CD14-positive monocyte (primary cell): ENCODE measurements at regions not wholly inside any gene's neighbourhood (a gene's known extent, or its start where the extent isn't known, plus 50 kb on each side); places are given as distances from the start of the nearest gene placed in this dataset.

Source experiments
- DNase-seq, 3 donors: peaks; one replicate each; pipeline ENCODE4 v3.0.0-alpha.2; 2011 to 2022
- H2AFZ ChIP-seq: 2 replicates; pipeline ENCODE4 v1.6.0; 2012; ENCODE audit warnings: mild to moderate bottlenecking, low read depth, low read length, inconsistent platforms; ENCODE audit not compliant: insufficient read depth, poor library complexity, severe bottlenecking
- H3K27ac ChIP-seq, 2 donors: 1 replicate in 1 of 2; 2 replicates in 1 of 2; pipeline ENCODE4 v1.5.1; 2012 to 2013; ENCODE audit warnings: low read length in 2 of 2, control low read depth in 1 of 2, inconsistent platforms in 1 of 2, low read depth in 1 of 2, mild to moderate bottlenecking in 1 of 2
- H3K27me3 ChIP-seq, 2 donors: one replicate each; pipeline versions ENCODE4 v1.6.0 to v1.6.1; 2011 to 2013; ENCODE audit warnings: low read length in 2 of 2; ENCODE audit not compliant: control insufficient read depth in 2 of 2, insufficient read depth in 2 of 2
- H3K36me3 ChIP-seq, 2 donors: replicated peaks in 1 of 2; 1 replicate in 1 of 2; 2 replicates in 1 of 2; pipeline versions ENCODE4 v1.5.1 to v1.6.1; 2012 to 2013; ENCODE audit warnings: low read length in 2 of 2, control low read depth in 1 of 2, inconsistent platforms in 1 of 2, mild to moderate bottlenecking in 1 of 2; ENCODE audit not compliant: insufficient read depth in 2 of 2, control insufficient read depth in 1 of 2
- H3K4me1 ChIP-seq, 2 donors: 1 replicate in 1 of 2; 2 replicates in 1 of 2; pipeline versions ENCODE4 v1.5.1 to v1.6.1; 2012 to 2013; ENCODE audit warnings: low read length in 2 of 2, control low read depth in 1 of 2, inconsistent platforms in 1 of 2, mild to moderate bottlenecking in 1 of 2, moderate library complexity in 1 of 2; ENCODE audit not compliant: insufficient read depth in 2 of 2, control insufficient read depth in 1 of 2
- H3K4me2 ChIP-seq: replicated peaks from 2 replicates; pipeline ENCODE3; 2012; ENCODE audit warnings: low read length, moderate library complexity, mild to moderate bottlenecking; ENCODE audit not compliant: poor library complexity, severe bottlenecking; ENCODE audit errors: extremely low read depth
- H3K4me3 ChIP-seq, 3 experiments: fragments of 200-600 bp in 1 of 3; sonication (generic) in 1 of 3; replicated peaks in 1 of 3; 1 replicate in 2 of 3; 2 replicates in 1 of 3; pipeline ENCODE4 v1.5.1; 2011 to 2013; ENCODE audit warnings: low read length in 3 of 3, mild to moderate bottlenecking in 3 of 3, control low read depth in 2 of 3, low read depth in 2 of 3, inconsistent platforms in 1 of 3, moderate library complexity in 1 of 3
- H3K79me2 ChIP-seq: 2 replicates; pipeline ENCODE4 v1.6.0; 2012; ENCODE audit warnings: mild to moderate bottlenecking, control low read depth, inconsistent platforms, low read length, moderate library complexity; ENCODE audit not compliant: insufficient read depth
- H3K9ac ChIP-seq: 2 replicates; pipeline ENCODE4 v1.6.0; 2017; ENCODE audit warnings: low read length, mild to moderate bottlenecking; ENCODE audit not compliant: insufficient read depth, poor library complexity, severe bottlenecking
- H3K9me3 ChIP-seq, 2 donors: replicated peaks in 1 of 2; 1 replicate in 1 of 2; 2 replicates in 1 of 2; pipeline versions ENCODE4 v1.5.1 to v1.6.1; 2012 to 2013; ENCODE audit warnings: low read length in 2 of 2, control low read depth in 1 of 2; ENCODE audit not compliant: control insufficient read depth in 1 of 2, insufficient read depth in 1 of 2
- H4K20me1 ChIP-seq: 2 replicates; pipeline ENCODE4 v1.6.0; 2012; ENCODE audit warnings: mild to moderate bottlenecking, low read length, control low read depth, moderate library complexity; ENCODE audit not compliant: insufficient read depth
- H3K27ac Mint-ChIP-seq, 7 donors: one replicate each; pipeline ENCODE4 v1.8.0; 2020; ENCODE audit warnings: mild to moderate bottlenecking in 7 of 7, mixed read lengths in 7 of 7, moderate library complexity in 6 of 7, inconsistent platforms in 2 of 7
- H3K27me3 Mint-ChIP-seq, 3 donors: one replicate each; pipeline ENCODE4 v1.8.0; 2021 to 2022; ENCODE audit warnings: low read depth in 3 of 3, mild to moderate bottlenecking in 3 of 3, mixed read lengths in 3 of 3, moderate library complexity in 3 of 3, inconsistent platforms in 1 of 3
- H3K36me3 Mint-ChIP-seq, 2 donors: one replicate each; pipeline ENCODE4 v1.8.0; 2020; ENCODE audit warnings: mixed read lengths in 2 of 2, inconsistent platforms in 1 of 2, mild to moderate bottlenecking in 1 of 2
- H3K4me1 Mint-ChIP-seq: one replicate; pipeline ENCODE4 v1.8.0; 2020; ENCODE audit warnings: mild to moderate bottlenecking, mixed read lengths
- H3K4me3 Mint-ChIP-seq, 2 donors: one replicate each; pipeline ENCODE4 v1.8.0; 2020; ENCODE audit warnings: mild to moderate bottlenecking in 2 of 2, mixed read lengths in 2 of 2, moderate library complexity in 1 of 2
- H3K9me3 Mint-ChIP-seq, 7 donors: one replicate each; pipeline ENCODE4 v1.8.0; 2020 to 2022; ENCODE audit warnings: mixed read lengths in 7 of 7, mild to moderate bottlenecking in 6 of 7, moderate library complexity in 6 of 7, inconsistent platforms in 2 of 7
- WGBS: methylation state at CpG from one replicate; pipeline ENCODE4 v1.1.5; 2013; ENCODE audit warnings: missing lambda C conversion rate; ENCODE audit not compliant: insufficient coverage; 5-methylcytosine and 5-hydroxymethylcytosine counted together
- intact Hi-C, 2 donors: fragments of 100-400 bp; cut with micrococcal nuclease; formaldehyde crosslinking; loops; one replicate each; pipeline versions ENCODE4 v1.15.0 to v1.15.1; 2023
- TF ChIP-seq, protein P1 (sequence below): fragments of 200-600 bp; IDR thresholded peaks from one replicate; pipeline ENCODE4 v1.8.0; 2022; ENCODE audit warnings: antibody characterized with exemption, mild to moderate bottlenecking

- Mint-ChIP-seq H3K27ac (peak overlapping the region in 1 of 7 donors; percentile 26), H3K4me3 (no peak overlapping the region), H3K4me1 (no peaks in the 10 kb centered on the region), H3K27me3 (peaks cover 0 to 4% (median 3%) of the 10 kb centered on the region in 3 donors), H3K9me3 (peaks cover 1 to 12% (median 3%) of the 10 kb centered on the region in 7 donors), H3K36me3 (no peaks in the 10 kb centered on the region)
- no peak for DNase-seq
- Histone ChIP-seq H3K9me3 (no peaks in the 10 kb centered on the region), H3K4me2 (no peak overlapping the region), H3K27ac (no peak overlapping the region), H2AFZ (no peak overlapping the region), H3K36me3 (no peaks in the 10 kb centered on the region), H3K27me3 (no peaks in the 10 kb centered on the region), H3K4me3 (no peak overlapping the region), H3K79me2 (no peaks in the 10 kb centered on the region), H3K9ac (no peak overlapping the region), H3K4me1 (no peaks in the 10 kb centered on the region), H4K20me1 (no peaks in the 10 kb centered on the region)
- TF ChIP-seq, protein P1, sequence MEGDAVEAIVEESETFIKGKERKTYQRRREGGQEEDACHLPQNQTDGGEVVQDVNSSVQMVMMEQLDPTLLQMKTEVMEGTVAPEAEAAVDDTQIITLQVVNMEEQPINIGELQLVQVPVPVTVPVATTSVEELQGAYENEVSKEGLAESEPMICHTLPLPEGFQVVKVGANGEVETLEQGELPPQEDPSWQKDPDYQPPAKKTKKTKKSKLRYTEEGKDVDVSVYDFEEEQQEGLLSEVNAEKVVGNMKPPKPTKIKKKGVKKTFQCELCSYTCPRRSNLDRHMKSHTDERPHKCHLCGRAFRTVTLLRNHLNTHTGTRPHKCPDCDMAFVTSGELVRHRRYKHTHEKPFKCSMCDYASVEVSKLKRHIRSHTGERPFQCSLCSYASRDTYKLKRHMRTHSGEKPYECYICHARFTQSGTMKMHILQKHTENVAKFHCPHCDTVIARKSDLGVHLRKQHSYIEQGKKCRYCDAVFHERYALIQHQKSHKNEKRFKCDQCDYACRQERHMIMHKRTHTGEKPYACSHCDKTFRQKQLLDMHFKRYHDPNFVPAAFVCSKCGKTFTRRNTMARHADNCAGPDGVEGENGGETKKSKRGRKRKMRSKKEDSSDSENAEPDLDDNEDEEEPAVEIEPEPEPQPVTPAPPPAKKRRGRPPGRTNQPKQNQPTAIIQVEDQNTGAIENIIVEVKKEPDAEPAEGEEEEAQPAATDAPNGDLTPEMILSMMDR = no peak
- intact Hi-C loops = no loop called here
- 0% methylated on average over 1 of the region's 2 CpGs for WGBS
Observed at GRCh38 chr22:34638128-34638527, 427.8 kb upstream of the ISX start.

DNA sequence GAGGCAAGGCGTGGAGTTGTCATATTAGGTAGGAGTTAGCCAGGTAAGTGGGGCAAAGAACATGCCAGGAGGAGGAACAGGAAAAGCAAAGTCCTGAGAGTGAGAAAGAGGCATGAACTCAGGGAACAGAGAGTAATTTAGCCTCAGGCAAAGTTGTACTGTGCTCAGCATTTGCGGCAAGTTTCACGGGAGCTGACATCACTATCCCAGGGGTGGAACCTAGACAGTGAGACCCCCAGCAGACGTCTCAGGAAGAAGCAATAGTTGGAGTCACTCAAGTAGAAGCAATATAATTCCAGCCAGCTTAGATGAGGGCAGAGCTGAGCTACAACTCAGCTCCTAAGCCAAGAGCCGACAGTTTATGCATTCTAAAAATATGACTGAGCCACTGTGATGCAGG is 426.0 kb upstream of the ISX start:
- intact Hi-C loops = no loop called here

More for the DNA sequence above, 426.0 kb upstream of the ISX start:
- H3K36me3 Mint-ChIP-seq = no peaks in the 10 kb centered on the region
- 93% methylated on average over 4 of the region's 5 CpGs for WGBS
- H4K20me1 ChIP-seq = no peaks in the 10 kb centered on the region
- peaks cover 1 to 15% (median 3%) of the 10 kb centered on the region in 7 donors for H3K9me3 Mint-ChIP-seq
- no peaks in the 10 kb centered on the region for H3K79me2 ChIP-seq
- H3K4me2 ChIP-seq = no peak overlapping the region
- peaks cover 0 to 4% (median 3%) of the 10 kb centered on the region in 3 donors for H3K27me3 Mint-ChIP-seq
- TF ChIP-seq, protein P1 = no peak
- no peaks in the 10 kb centered on the region for H3K4me1 Mint-ChIP-seq
- no peaks in the 10 kb centered on the region for H3K27me3 ChIP-seq
- H2AFZ ChIP-seq = no peak overlapping the region
- no peak overlapping the region for H3K9ac ChIP-seq
- H3K9me3 ChIP-seq = no peaks in the 10 kb centered on the region
- no peaks in the 10 kb centered on the region for H3K4me1 ChIP-seq
- no peak for DNase-seq
- H3K4me3 Mint-ChIP-seq = no peak overlapping the region
- H3K27ac ChIP-seq = no peak overlapping the region
- no peak overlapping the region for H3K4me3 ChIP-seq
- H3K36me3 ChIP-seq = no peaks in the 10 kb centered on the region
- no peak overlapping the region for H3K27ac Mint-ChIP-seq
